ENCODE measurements at regions not wholly inside any gene's neighbourhood (a gene's known extent, or its start where the extent isn't known, plus 50 kb on each side); places are given as distances from the start of the nearest gene placed in this dataset.

DNA sequence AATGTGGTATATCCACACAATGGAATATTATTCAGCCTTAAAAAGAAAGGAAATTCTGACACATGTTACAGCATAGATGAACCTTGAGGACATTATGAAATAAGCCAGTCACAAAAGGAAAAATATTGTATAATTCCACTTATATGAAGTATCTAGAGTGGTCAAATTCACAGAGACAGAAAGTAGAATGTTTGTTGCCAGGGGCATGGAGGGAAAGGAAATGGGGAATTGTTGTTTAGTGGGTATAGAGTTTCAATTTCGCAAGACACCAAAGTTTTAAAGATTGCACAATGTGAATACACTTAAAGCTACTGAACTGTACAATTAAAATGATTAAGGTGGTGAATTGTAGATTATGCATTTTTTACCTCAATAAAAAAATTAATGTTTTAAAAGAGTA lies 92.9 kb downstream of the TXNL1 start:
- no peak for DNase-seq

DNA sequence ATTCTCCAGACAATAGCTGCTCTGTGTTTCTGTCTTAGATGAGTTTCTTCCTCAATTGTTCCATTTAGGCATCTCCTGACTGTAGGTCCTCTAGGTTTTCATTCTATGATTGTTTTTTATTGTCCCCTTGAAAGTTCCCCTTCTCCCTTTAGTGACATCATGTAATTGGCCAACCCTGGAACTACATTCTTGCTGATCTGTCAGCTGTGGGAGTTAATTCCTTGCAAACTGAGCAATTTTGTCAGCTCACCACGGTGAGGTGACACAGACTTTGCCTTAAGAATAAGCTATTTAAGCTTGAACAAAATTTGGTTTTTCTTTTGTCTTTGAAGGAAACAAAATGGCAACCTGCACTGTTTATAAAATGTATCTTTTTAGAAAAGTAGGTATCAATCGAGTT lies 95.9 kb downstream of the TXNL1 start:
- no peak for DNase-seq

DNA sequence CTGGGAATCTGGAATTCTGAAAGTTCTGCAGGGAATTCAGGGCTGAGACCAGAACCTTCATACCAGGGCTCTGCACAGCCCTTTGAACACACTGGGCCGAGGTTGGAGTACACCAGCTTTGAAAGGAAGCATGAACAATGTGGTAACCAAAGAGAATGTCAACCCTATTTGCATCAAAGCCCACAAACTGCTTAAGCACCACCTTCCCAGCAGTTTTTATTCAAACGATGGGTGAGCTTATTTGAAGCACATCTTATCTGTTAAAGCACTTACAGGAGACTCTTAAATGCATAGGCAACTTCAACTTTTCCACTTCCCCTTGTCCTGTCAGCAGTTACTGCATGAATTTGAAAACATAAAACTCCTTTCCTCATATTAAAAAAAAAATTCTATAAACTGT lies 96.6 kb downstream of the TXNL1 start:
- DNase-seq: no peak

DNA sequence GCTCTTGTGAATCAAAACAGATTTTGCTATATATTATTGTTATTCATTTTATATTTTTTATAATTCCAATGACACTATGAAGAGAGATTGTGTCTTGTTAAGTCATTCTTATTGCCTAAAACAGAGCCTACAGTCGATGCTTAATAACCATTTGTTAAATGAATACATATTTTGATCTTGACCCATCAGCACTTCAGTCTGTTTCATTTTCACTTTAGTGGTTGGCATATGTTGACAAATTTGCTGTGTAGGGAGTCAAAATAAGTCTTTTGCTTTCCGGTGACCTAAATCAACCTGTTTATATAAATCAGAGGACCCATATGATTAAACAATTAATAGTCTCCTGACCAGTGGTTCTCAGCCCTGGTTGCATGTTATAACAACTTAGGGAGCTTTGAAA lies 97.1 kb downstream of the TXNL1 start:
- no peak for DNase-seq

DNA sequence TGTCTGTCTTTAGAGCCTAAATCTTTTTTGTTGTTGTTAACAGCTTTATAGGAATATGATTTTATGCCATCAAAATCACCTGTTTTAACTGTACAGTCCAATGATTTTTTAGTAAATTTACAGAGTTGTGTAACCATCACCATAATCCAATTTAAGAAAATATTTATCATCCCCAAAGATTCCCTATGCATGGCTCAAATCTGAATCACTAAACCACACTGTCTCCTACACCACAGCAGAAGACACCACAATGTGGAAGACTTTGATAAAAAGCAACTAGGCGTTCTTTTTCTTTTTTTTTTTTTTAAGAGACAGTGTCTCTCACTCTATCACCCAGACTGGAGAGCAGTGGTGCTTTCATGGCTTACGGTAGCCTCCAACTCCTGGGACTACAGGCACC lies 99.6 kb downstream of the TXNL1 start:
- DNase-seq: no peak

DNA sequence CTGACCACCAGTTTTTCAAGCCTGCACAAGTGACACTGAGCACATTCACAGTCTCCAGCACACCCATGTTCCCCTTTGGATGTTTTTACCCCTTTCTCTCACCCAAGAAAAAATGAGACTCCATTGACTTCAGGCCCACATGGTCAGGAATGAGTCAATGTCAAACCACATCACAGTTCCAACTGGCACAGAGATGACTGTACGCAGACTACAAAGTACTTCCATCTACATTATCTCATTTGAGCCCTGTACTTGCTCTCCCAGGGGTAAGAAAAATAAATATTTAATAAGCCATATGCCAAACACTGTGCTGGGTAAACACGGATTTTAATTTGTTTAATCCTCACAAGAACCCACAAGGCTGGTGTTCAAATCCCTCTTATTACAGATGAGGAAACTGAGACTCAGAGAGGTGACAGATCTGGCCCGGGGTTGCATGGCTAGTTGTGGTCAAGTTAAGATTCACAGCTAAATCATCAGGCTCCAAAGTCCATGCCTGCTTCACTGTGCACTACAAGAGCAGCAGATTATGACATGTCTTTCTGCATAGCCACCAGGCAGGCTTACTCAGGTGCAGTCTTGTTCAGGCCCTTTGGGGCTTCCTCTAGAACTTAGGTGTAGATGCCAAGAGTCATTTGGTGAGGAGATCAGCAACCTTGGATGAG lies 106.1 kb downstream of the TXNL1 start:
- DNase-seq: no peak

DNA sequence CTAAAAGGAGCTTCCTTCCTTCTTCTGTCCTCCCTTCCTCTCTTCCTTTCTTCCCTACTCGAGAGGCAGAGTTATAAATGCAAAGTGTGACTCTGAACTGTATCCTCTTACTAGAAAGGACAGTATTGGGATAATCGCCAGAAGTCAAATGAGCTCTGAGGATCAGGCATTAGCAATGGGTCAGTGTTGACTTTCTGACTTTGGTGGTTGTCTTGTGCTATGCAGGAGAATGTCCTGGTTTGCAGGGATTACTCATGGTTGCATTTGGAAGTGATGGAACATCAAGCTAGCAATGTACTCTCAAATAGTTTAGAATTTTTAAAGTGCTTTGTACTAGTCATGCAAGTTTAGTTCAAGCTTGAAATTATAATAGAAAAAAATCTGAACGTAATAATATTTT lies 115.6 kb downstream of the TXNL1 start:
- DNase-seq: no peak

DNA sequence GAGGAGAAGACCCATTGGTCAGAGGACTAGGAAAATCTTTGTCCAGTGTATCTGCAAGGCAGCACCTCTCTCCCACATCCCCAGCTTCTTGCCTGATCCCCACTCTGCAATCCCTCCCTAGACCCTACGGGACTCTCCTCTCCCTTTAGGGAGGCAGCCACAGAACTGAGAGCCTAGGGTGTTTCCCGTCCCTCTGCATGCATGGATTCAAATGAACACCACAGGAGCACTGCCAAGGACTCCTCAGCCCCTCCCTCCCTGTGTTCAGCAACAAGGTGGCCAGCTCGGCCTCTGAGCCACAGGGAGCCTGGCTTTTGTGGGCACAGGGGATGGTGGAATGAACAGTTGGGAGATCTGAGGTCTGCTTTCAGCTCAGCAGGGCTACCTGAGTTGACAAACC lies 117.1 kb downstream of the TXNL1 start:
- DNase-seq: no peak

DNA sequence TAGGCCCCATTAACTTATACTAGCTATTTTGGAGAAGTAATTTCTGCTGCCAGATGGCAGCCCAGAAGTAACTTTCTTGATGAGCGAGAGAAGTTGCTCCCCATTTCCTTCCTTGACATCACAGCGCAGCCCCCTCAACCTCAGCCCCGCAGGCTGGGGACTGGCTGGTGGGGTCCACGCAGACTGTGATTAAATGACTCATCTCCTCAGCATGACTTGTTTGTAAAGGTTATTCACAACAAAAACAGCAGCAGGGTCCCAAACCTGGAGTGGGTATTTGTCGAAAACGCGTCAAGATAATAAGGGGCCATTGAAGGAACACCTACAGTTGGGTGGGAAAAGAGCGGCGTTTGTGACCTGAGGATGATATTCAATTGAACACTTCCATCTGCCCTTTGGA lies 120.6 kb downstream of the TXNL1 start:
- DNase-seq: no peak

DNA sequence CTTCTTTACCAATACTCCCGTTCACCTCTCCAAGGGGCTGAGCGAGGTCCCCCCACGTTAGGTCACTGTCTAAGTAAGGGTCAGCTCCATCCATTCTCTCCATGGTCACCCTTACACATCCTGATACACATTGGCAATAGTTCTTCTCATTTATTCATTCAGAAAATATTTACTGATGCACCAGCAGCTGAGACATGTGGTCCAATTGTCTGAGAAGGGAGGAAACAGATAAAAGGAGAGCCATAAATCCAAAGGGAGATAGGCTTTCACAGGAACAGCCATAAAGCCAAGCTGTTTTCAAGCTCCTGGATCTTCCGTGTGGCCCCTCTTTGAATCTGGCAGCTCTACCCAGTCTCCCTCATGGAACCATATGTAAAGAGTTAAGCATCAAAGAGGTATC lies 121.2 kb downstream of the TXNL1 start:
- no peak for DNase-seq

DNA sequence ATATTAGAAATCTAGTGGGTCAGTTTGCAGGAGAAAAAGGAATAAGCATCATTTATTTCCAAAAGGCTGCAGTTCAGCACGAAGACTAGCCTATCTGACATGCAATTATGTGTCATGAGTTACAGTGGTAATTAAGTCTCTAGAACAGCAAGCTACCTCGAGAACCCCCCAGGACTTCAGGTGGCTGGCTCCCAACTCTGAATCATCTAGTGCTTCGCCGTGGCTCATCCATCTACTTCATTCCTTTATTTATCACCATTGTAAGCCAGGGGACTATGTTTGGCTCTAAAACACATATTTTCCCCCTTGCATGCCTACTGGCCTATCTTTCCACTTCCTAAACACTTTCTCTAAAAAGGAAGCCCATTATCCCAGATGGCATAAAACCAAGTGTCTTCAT lies 121.6 kb downstream of the TXNL1 start:
- DNase-seq: no peak

DNA sequence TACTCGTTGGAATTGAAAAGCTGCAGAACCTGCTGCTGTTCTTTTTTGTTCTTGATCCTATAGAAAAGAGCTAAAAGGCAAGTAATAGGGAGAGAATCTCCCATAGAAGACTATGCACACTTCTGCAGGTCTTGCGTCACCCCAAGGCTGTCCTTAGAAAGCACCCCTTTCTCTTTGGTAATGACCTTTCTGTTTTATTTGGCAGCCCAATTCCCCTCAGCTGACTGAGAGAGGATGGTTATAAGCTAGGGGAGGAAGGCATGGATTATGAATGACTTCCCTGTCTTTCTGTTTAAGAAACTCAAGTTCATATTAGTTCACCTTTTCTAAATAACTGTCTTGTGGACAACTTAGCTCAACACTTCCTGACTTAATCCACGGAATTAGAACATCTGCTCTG lies 122.9 kb downstream of the TXNL1 start:
- no peak for DNase-seq

DNA sequence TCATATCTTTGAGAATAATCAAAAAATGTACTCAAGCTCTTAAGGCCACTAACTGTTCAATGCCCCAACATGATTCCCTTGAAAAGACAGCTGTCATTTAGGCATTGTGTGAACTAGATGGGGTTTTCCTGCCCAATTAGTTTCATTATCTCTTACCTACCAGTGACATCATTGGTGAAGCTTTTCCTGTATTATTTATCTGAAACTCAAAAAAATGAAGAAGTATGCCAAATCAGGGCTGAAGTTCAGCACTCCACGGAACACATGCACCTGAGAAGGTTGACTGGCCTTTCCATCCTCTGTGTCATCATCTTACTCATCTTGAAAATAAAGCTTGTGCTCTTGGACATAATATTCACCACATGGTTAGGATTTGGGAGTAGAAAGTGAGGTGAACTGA lies 126.4 kb downstream of the TXNL1 start:
- no peak for DNase-seq

DNA sequence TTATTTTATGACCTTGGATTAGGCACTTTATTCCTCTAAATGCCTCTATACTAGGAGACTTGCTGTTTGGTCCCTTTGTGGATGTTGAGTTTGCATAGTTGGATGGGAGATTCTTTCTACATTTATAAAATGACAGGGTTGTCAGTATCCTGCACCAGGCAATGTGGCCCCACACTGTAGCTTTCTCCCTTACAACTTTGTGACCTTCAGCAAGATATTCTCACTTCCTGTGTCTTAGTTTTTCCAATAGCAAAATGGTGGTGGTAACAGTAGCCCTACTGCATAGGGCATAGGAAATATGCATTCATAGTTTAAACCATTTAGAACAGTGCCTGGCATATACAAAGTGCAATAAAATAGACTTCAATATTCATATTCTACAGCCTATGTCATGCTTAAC lies 128.3 kb downstream of the TXNL1 start:
- no peak for DNase-seq

DNA sequence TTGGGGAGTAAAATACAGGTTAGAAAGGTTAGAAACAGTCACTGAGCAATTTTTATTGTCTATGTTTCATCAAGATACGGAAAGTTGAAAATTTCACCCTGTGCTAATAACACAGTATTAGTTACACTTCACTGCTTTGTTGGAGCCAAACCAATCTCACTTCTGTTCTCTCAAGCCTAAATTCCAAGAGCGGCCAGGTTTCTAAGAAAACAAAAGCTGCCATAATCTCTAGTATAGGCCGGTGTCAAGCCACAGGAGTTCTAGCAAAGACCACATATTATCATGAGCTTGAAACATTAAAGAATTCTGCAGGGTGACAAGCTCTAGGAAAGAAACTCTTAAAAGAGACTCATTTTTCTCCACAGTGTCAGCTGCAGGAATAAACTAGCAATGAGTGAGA lies 128.7 kb downstream of the TXNL1 start:
- no peak for DNase-seq

DNA sequence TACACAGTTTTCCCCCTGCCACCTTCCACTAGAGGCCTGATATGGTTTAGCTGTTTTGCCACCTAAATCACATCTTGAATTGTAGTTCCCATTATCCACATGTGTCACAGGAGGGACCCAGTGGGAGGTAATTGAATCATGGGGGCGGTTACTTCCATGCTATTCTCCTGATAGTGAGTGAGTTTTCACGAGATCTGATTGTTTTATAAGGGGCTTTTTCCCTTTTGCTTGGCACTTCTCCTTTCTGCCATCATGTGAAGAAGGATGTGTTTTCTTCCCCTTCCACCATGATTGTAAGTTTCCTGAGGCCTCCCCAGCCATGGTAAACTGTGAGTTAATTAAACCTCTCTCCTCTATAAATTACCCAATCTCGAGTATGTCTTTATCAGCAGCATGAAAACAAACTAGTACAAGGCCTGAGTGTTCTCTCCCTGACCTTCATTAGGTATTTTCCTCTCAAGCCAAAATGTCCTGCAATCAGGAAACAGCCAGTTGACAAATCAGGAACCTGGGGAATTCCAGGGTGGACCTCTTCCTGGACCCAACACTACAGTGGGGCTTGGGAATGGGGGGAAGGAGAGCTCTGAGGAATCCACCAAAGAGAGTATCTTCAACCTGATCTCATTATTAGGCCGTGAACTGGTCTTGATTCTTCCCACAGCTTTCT lies 129.9 kb downstream of the TXNL1 start:
- DNase-seq: no peak

DNA sequence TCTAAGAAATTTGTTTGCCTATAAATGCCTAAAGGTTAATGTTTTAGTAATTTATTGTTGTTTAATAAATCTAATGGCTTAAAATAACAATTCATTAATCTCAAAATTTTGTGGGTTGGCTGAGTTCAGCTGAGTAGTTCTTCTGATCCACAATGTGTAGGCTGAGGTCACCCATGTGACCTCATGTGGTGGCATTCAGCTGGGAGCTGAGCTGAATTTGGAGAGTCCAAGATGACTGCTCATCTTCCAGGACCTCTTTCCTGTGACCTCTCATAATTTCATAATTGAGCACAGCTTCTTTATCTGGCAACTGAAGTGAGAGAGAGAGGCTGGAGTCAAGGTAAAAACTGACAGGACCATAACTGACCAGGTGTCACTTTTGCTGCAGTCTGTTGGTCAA lies 132.4 kb downstream of the TXNL1 start:
- no peak for DNase-seq

DNA sequence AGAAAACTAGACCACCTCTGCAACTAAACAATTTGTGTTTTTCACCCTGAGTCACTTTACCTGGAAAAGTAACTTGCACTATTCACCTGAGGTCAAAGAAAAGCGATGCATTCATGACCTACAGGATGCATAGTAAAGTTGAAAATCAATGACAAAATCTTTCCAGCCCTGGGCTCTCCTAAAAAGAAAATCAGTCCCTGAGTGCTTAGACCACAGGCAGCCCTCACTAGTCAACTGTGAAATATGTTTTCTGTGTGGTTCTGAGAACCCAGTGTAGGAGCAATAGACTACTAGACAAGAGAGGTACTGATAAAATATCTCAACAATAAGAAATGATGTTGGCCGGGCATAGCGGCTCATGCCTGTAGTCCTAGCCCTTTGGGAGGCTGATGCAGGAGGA lies 133.1 kb downstream of the TXNL1 start:
- no peak for DNase-seq

DNA sequence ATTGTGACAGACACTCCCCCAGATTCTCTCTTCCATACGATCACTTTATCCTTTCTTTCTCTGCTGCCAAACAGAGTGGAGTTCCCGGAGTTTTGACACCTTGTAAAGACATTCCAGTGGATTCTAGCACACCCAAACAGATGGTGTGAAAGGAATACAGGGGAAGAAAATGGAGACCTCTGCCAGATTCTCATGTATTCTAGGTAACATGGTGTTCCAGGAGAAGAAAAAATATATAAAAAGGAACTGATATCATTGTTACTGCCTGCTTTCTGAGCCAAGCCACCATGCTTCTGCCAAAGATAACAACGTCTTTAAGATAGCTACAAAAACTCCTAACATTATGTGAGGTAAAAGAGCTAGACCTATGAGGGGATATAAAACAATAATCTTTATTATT lies 136.5 kb downstream of the TXNL1 start:
- no peak for DNase-seq

DNA sequence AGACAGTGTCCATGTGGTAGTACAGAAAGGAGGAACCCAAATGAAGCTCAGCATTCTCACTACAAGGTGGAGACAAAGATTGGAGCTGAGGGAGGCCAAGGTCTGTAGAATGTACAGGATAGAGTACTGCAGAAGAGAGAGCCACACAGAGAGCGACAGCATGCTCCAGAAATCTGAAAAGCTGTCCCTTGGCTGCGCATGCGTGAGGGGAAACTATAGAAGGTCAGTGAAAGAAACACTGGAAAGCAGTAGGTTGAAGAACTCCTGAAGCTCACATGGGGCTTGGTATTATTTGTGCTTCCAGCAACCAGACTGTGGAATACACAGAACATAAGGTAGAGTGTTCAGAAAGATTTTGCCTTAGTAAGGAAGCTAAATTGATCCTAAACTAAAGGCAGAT lies 142.5 kb downstream of the TXNL1 start:
- no peak for DNase-seq

DNA sequence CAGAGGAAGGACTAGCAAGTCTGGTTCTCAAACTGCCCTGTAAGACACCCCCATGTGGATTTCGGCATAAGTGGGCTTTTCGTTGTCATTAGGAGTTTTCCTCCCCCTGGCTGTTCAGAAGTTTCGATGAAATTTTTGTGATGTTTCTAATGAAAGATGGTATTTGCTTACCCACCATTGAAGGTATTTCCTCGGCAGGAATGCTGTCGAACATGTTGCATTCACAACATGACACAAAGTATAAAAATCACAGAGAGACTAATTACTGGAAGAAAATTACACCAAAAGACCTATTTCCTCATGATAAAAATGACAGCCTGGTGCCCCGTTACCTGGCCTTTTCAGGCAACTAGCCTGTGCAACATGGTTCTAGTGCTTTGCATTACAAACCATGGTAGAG lies 144.9 kb downstream of the TXNL1 start:
- DNase-seq: no peak

DNA sequence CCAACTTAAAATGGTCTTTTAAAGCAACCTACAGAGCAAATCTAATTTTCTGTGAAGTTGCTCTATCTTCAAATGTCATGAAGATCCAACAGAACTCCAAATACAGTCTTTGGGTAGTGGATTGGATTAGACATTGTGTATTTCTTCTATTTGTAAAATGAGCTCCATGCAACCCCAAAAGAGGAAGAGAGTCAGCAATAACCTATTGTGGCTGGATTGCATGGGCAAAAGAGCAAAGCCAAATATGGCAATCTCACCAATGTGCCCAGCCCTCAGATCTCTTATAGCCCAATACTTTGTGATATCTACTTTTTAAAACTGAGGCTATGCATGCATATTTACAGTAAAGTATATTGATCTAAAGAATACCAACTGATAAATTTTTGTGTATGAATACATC lies 146.3 kb downstream of the TXNL1 start:
- DNase-seq: no peak

DNA sequence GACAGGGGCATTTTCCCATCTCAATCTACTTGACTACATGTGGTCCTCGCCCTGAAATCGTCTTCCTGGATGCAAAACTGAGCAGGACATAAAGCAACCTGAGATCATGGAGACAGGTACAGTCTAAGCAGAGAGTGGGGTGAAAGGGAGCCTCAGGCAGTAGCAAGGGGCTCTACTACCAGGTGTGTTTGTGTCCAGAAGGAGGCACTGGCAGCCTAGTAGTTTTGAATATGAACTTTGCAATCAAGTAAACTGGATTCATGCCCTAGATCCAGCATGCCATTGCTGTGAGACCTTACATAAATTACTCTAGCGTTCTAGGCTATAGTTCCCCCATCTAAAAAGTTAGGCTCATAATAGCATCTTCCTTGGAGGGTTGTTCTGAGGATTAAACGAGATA lies 147.4 kb downstream of the TXNL1 start:
- no peak for DNase-seq

DNA sequence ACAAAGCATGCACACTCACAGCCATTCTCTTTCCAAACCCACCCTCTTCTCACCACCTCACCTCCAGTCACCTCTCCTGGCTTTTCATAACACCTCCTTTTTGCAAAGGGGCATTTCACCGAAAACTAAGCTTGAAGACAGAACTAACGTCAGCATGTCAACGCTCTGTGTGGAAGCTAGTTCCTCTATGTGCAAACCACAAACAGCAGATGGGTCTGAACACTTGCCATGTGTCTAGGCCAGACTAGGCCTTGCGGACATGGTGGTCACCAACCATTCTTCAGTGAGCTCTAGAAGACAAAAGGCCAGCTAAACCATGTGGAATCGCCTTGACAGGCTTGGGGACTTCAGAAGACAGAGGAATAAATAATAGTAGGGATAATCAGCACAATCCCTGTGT lies 148.5 kb downstream of the TXNL1 start:
- no peak for DNase-seq

DNA sequence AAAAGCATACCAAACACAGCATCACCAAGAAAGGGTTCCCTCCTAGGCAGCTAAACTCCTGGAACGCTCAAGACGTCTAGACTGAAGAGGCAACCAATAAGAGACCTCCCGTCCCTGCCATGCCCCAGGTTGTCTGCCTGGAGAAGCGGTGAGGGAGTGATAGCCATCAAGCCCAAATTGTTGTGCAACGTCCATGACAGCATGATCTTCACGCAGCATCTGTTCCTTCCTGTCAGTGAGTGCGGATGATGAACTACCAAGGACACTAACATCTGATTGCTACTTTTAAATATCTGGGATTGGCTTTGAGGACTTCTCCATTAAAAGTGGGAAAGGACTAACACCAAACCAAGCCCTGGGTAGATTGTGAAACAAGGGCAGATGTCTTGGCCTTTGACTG lies 149.7 kb downstream of the TXNL1 start:
- no peak for DNase-seq
